NCI-H2196 (cell line): ENCODE measurements at regions not wholly inside any gene's neighbourhood (a gene's known extent, or its start where the extent isn't known, plus 50 kb on each side); places are given as distances from the start of the nearest gene placed in this dataset.
"Not testable (repeated sequence)": the region's sequence is repeated elsewhere in the genome, so short reads cannot be mapped to it uniquely, and the experiment has no call there.

Source experiments
- DNase-seq: peaks from one replicate; lab custom pipeline; 2025; ENCODE audit not compliant: unreplicated experiment; lab: John Stamatoyannopoulos, UW

- DNase-seq = no peak
These were observed 191.0 kb upstream of the FLRT2 start for GRCh38 chr14:85338895-85339294.

DNA sequence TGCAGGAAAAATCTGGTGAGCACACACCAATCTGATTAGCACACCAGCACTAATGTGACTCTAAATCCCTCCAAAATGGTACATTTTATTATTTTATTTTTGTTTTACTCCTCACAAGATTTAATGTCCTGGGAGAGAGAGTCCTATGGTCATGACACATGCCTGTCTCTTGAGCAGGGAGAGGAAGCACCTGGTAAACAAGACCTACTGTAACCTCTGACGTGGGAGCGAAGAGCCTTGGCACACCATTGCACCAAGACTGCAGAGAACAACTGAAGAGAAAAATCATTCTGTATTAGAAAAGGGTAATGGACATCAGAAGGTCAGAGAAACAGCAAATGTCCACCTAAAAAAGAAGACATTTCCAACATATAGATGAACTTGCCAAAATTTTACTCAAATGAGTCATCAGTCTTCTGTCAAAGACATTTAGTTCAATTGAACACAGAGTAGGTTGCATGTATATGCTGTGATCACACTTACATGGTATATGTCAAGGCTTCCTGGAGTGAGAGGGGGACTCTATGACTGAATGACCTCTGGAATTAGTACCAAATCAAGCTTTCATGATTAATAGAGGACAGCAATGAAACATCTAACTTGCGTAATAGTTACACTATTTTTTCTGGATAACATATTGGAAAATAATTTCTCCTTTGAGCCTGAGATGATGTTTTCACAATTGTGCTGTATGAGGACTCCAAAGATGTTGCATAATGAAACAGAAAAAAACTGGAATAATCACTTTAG, 186.9 kb upstream of the FLRT2 start:
- DNase-seq = no peak

DNA sequence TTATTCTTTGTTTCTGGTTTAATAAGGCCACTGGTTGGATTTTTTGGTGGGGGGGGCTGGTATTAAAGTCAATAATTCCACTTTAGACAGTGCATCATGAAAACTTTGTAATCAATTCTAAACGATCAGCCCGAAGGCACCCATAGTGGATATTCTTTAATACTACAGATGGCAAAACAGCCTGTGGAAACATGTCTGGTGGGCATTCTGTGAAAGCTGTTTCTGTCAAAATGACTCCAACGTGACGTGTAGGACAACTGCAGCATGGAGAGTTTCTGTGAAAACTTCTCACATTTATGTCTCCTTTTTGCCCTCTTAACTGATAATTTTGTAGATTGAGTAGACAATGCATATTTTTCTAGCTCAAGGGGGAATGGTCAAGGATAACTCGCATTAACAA, 185.8 kb upstream of the FLRT2 start:
- DNase-seq = no peak

- DNase-seq = no peak
These were observed 184.9 kb upstream of the FLRT2 start for GRCh38 chr14:85344847-85345570.

- no peak for DNase-seq
These were observed 179.3 kb upstream of the FLRT2 start for GRCh38 chr14:85350667-85351066.

- DNase-seq = not testable (repeated sequence)
These were observed 177.4 kb upstream of the FLRT2 start for GRCh38 chr14:85352588-85352987.

- DNase-seq = no peak
These were observed 172.8 kb upstream of the FLRT2 start for GRCh38 chr14:85357120-85357519.

DNA sequence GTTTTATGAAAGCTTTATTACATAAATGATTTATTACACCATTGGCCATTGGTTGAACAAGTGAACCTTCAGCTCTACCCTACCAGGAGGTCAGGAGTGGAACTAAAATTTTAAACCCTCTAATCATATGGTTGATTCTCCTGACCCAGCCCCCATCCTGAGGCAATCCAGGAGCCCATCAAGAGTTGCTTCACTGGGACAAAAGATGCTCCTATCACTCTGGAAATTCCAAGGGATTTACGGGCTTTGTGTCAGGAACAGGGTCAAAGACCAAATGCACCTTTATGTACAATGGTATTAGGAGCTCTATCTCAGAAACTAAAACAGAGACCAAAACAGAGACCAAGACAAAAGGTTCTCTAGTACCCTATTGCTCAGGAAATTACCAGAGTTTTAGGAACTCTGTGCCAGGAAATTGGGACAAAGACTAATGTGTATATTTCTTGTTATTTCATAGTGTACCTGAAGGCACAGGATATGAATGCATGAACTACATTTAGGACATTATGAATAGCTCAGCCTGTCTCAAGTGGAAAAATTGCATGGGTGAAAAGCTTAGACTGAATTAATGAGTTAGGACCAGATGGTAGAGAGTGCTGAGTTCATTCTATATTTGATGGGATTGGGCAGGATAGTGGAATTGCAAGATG, 171.7 kb upstream of the FLRT2 start:
- DNase-seq = no peak

DNA sequence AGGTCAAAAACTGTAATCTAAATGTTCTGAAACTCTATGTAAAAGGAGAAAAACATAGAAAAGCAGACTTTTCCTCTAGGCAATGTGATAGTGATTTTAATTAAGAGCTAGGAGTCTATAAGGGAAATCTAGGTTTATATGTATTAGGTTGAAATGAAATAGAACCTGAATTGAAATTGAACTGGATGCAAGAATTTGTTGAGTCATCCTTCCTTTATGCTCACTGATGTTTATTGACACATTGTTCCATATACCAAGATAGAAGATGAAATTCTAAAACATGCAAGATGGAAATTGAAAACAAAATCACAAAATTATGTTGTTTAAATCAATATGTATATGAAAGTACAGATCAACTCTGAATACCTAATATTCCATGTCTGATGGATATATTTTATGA, 170.4 kb upstream of the FLRT2 start:
- DNase-seq = no peak

DNA sequence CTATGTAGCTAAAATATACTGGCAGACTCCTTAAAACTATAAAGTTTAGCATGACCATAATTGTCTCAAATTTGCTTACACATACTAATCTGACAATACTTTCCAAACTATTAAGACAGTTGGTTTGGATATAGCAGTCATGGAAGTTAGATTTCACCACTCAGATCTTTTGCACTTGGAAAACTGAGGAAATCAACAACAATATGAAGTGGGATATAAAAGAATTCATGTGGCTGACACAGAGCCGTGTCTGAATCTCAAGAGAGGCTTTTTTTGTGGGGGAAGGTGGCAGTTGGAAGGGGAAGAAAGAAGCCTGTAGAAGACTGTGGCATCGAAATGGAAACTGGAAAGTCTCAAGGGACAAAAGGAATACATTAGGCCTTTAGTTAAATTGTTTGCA, 166.6 kb upstream of the FLRT2 start:
- no peak for DNase-seq

GRCh38 chr14:85366226-85366625, 163.7 kb upstream of the FLRT2 start:
- no peak for DNase-seq

- DNase-seq = no peak
These were observed 149.1 kb upstream of the FLRT2 start for GRCh38 chr14:85380881-85381280.

- DNase-seq = no peak
These were observed 147.6 kb upstream of the FLRT2 start for GRCh38 chr14:85382341-85382740.

DNA sequence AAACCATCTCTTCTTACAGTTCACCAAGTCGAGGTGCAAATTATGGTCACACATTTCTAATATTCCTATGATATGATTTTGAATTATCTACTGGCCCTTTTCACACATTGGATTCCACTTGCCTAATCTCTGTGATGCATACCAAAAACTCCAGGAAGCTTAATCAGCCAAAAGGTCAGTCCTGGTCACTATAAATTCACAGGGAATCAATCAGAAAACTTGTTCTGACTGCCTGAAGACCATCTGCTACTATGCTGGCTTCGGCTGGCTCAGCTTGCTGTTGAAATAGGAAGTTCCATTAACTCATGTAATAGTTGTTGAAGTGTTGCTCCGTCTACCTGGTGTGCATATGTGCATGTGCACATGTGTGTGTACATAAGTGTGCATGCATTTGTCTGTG, 142.8 kb upstream of the FLRT2 start:
- no peak for DNase-seq

DNA sequence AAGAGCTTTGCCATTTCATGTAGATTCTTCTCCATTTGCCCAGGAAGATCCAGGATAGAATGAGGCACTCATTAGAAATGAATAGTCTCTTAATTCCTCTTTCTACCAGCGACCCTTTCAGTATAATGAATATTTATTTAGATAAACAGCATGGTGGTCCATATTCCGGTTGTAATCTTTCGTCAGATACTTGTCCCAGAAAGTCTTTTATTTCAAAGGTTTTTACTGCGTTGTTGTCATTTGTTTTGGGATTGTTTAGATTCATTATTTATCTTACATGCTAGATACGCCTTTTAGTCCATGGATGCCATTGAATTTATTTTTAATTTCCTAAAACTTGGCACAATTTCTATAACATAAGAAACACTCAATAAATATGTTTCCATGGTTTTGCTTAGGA, 139.7 kb upstream of the FLRT2 start:
- DNase-seq = no peak

- no peak for DNase-seq
These were observed 138.5 kb upstream of the FLRT2 start for GRCh38 chr14:85391455-85391854.

GRCh38 chr14:85391892-85392291, 138.1 kb upstream of the FLRT2 start:
- DNase-seq = no peak

DNA sequence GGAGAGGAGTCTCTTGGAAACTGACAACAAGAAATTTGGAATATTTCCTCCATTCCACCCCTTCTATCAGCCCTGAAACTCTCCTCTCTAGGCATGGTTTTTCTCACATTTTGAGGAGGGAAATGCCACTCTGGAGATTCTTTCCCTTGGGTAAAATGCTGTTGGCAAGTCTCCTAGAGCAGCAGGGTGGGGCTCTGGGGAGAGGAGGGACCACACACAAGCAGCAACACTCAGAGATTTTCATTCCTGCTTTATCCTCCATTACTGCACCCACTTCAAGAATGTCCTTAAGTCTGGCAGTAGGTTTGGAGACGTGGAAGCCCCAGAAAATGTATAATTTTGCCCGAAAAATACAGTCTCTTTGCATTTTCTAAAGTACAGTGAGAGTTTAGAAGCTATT, 130.8 kb upstream of the FLRT2 start:
- DNase-seq = no peak

GRCh38 chr14:85400678-85401077, 129.3 kb upstream of the FLRT2 start:
- no peak for DNase-seq

GRCh38 chr14:85401384-85401783, 128.6 kb upstream of the FLRT2 start:
- DNase-seq = no peak

- DNase-seq = no peak
These were observed 127.3 kb upstream of the FLRT2 start for GRCh38 chr14:85402569-85403162.
